GM12878 (cell line): ENCODE measurements at regions not wholly inside any gene's neighbourhood (a gene's known extent, or its start where the extent isn't known, plus 50 kb on each side); places are given as distances from the start of the nearest gene placed in this dataset.

Experiments
- ATAC-seq: fragments of 200-7000 bp; cut with Tn5 transposase; 3 replicates; pipeline ENCODE4 v1.9.1; 2020; ENCODE audit warnings: mild to moderate bottlenecking, moderate library complexity
- BruUV-seq: library from RNA; stranded (reverse); fragments of 400-500 nt; replicated peaks from 2 replicates; lab custom pipeline; 2021; lab: Mats Ljungman, UMichigan
- CTCF ChIA-PET: fragments of 300-600 bp; sonication (Branson Sonifier 250); formaldehyde crosslinking; extraction: SDS; loops from one replicate; lab custom pipeline; 2021; ENCODE audit warnings: inconsistent platforms; lab: Yijun Ruan, JAX
- POLR2A ChIA-PET: fragments of 350-600 bp; formaldehyde crosslinking; extraction: SDS; loops from one replicate; lab custom pipeline; 2021; ENCODE audit warnings: inconsistent platforms; lab: Charles Lee
- RAD21 ChIA-PET: fragments of 300-600 bp; sonication (Branson Sonifier 250); formaldehyde crosslinking; loops from one replicate; lab custom pipeline; 2023; ENCODE audit warnings: antibody characterized with exemption; ENCODE audit not compliant: unreplicated experiment; lab: Charles Lee
- SMC1A ChIA-PET: fragments of 300-600 bp; sonication (Branson Sonifier 250); formaldehyde crosslinking; loops from one replicate; lab custom pipeline; 2023; ENCODE audit not compliant: unreplicated experiment, uncharacterized antibody; lab: Charles Lee
- DNase-seq: peaks from one replicate; pipeline ENCODE4 v3.0.0-alpha.2; 2011; ENCODE audit warnings: low read depth, low spot score
- FAIRE-seq: peaks from 3 replicates; lab custom pipeline; 2011; peaks lifted over from hg19 to GRCh38; lab: Jason Lieb, UNC
- H2AFZ ChIP-seq: 2 replicates; pipeline ENCODE4 v1.6.0; 2011; ENCODE audit warnings: low read depth, low read length, control low read depth; ENCODE audit not compliant: control insufficient read depth
- H3K27ac ChIP-seq: 2 replicates; pipeline ENCODE4 v1.5.1; 2011; ENCODE audit warnings: control low read depth; ENCODE audit not compliant: control insufficient read depth, insufficient read depth
- H3K27me3 ChIP-seq, 2 experiments: replicated peaks in 1 of 2; 2 replicates each; pipeline versions ENCODE4 v1.6.0 to v1.6.1; 2011; ENCODE audit warnings: low read length in 1 of 2; ENCODE audit not compliant: control insufficient read depth in 2 of 2, insufficient read depth in 2 of 2
- H3K36me3 ChIP-seq, 2 experiments: 2 replicates each; pipeline ENCODE4 v1.5.1; 2011; ENCODE audit warnings: low read length in 1 of 2; ENCODE audit not compliant: control insufficient read depth in 2 of 2, insufficient read depth in 2 of 2
- H3K4me1 ChIP-seq: 2 replicates; pipeline ENCODE4 v1.6.1; 2011; ENCODE audit warnings: mild to moderate bottlenecking, low read length, moderate library complexity, mixed read lengths; ENCODE audit not compliant: control insufficient read depth, insufficient read depth
- H3K4me2 ChIP-seq: 2 replicates; pipeline ENCODE4 v1.6.0; 2011; ENCODE audit warnings: control low read depth; ENCODE audit not compliant: control insufficient read depth, insufficient read depth
- H3K4me3 ChIP-seq: fragments of 200-600 bp; sonication (generic); 2 replicates; pipeline ENCODE4 v1.5.1; 2016
- H3K79me2 ChIP-seq: 2 replicates; pipeline ENCODE4 v1.6.0; 2011; ENCODE audit warnings: low read length; ENCODE audit not compliant: control insufficient read depth, insufficient read depth
- H3K9ac ChIP-seq: 2 replicates; pipeline ENCODE4 v1.8.0; 2011; ENCODE audit warnings: low read length, control low read depth, mixed read lengths; ENCODE audit not compliant: control insufficient read depth, insufficient read depth
- H3K9me3 ChIP-seq: replicated peaks from 3 replicates; pipeline ENCODE4 v1.5.1; 2011; ENCODE audit warnings: mild to moderate bottlenecking, low read length; ENCODE audit not compliant: control insufficient read depth, insufficient read depth
- H4K20me1 ChIP-seq: 2 replicates; pipeline ENCODE4 v1.6.0; 2011; ENCODE audit not compliant: control insufficient read depth, insufficient read depth
- BACH1 ChIP-seq: fragments of 450-650 bp; IDR thresholded peaks from 2 replicates; pipeline ENCODE4 v1.6.1; 2017; ENCODE audit warnings: mild to moderate bottlenecking, borderline replicate concordance
- MEF2B ChIP-seq: fragments of 450-650 bp; IDR thresholded peaks from 2 replicates; pipeline ENCODE4 v1.6.1; 2018; ENCODE audit warnings: mild to moderate bottlenecking, moderate library complexity; ENCODE audit not compliant: partially characterized antibody, poor library complexity, severe bottlenecking
- NR2C1 ChIP-seq: fragments of 450-650 bp; IDR thresholded peaks from 2 replicates; pipeline ENCODE4 v1.6.1; 2017; ENCODE audit warnings: antibody characterized with exemption, mild to moderate bottlenecking, moderate library complexity
- ZNF207 ChIP-seq: fragments of 450-650 bp; IDR thresholded peaks from 2 replicates; pipeline ENCODE4 v1.6.1; 2014; ENCODE audit warnings: antibody characterized with exemption, mild to moderate bottlenecking, borderline replicate concordance
- ZNF217 ChIP-seq: fragments of 450-650 bp; IDR thresholded peaks from 2 replicates; pipeline ENCODE4 v1.6.1; 2017; ENCODE audit warnings: antibody characterized with exemption, mild to moderate bottlenecking
- WGBS: methylation state at CpG from one replicate; pipeline ENCODE4 v1.1.6; 2016; ENCODE audit warnings: low lambda C conversion rate; ENCODE audit not compliant: insufficient replicate concordance, insufficient coverage; ENCODE audit errors: missing lambda C conversion rate; 5-methylcytosine and 5-hydroxymethylcytosine counted together
- in situ Hi-C: fragments of 300-500 bp; cut with MboI; formaldehyde crosslinking; loops from 9 replicates; pipeline ENCODE4 v1.14.3; 2018; ENCODE audit warnings: mixed read lengths
- intact Hi-C: fragments of 100-400 bp; cut with micrococcal nuclease; formaldehyde crosslinking; loops from one replicate; pipeline ENCODE4 v1.14.2; 2022; ENCODE audit not compliant: unreplicated experiment
- TF ChIP-seq, protein P1 (sequence below): fragments of 450-650 bp; formaldehyde crosslinking; IDR thresholded peaks from 2 replicates; pipeline ENCODE4 v1.5.0; 2022; ENCODE audit warnings: mild to moderate bottlenecking, missing genetic modification characterization
- TF ChIP-seq, protein P2 (sequence below): fragments of 450-650 bp; IDR thresholded peaks from 2 replicates; pipeline ENCODE4 v1.6.1; 2017; ENCODE audit warnings: mild to moderate bottlenecking, moderate library complexity
- TF ChIP-seq, protein P3 (sequence below): fragments of 450-650 bp; conservative IDR thresholded peaks from 2 replicates; pipeline ENCODE4 v1.6.1; 2017; ENCODE audit warnings: mild to moderate bottlenecking, moderate library complexity

DNA sequence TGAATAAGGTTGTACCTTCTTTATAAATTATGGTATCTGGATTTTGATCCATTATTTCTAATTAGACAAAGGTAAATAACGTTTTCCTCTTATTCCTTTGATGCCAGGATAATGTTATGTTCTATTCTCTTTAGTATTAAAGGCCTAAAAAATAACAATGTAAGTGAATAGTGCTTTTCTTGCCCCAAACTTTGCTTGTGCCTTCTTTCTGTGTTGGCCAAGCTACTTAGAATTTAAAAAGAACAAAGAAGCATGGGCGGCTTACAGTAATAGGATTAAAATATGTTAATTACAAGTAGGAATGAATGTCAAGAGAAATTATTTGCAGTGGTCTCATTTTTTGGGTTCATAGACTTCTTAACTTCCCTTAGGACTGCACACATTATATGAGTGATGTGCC, 105.0 kb upstream of the FSIP2 start:
- intact Hi-C loops (no loop called here), in situ Hi-C loops (loop anchor here (25.0 kb wide), 1 partner anchor 829 kb away; no protein-coding TSS in a partner anchor)
- Histone ChIP-seq H3K27ac (no peak overlapping the region), H3K79me2 (no peaks in the 10 kb centered on the region)
- CTCF ChIA-PET = no interaction called here
- TF ChIP-seq NR2C1 (no peak), MEF2B (no peak), ZNF207 (no peak), BACH1 (no peak), ZNF217 (no peak)
- TF ChIP-seq, protein P1, sequence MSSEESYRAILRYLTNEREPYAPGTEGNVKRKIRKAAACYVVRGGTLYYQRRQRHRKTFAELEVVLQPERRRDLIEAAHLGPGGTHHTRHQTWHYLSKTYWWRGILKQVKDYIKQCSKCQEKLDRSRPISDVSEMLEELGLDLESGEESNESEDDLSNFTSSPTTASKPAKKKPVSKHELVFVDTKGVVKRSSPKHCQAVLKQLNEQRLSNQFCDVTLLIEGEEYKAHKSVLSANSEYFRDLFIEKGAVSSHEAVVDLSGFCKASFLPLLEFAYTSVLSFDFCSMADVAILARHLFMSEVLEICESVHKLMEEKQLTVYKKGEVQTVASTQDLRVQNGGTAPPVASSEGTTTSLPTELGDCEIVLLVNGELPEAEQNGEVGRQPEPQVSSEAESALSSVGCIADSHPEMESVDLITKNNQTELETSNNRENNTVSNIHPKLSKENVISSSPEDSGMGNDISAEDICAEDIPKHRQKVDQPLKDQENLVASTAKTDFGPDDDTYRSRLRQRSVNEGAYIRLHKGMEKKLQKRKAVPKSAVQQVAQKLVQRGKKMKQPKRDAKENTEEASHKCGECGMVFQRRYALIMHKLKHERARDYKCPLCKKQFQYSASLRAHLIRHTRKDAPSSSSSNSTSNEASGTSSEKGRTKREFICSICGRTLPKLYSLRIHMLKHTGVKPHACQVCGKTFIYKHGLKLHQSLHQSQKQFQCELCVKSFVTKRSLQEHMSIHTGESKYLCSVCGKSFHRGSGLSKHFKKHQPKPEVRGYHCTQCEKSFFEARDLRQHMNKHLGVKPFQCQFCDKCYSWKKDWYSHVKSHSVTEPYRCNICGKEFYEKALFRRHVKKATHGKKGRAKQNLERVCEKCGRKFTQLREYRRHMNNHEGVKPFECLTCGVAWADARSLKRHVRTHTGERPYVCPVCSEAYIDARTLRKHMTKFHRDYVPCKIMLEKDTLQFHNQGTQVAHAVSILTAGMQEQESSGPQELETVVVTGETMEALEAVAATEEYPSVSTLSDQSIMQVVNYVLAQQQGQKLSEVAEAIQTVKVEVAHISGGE (CRISPR knock-in tag) = no peak
- TF ChIP-seq, protein P2, sequence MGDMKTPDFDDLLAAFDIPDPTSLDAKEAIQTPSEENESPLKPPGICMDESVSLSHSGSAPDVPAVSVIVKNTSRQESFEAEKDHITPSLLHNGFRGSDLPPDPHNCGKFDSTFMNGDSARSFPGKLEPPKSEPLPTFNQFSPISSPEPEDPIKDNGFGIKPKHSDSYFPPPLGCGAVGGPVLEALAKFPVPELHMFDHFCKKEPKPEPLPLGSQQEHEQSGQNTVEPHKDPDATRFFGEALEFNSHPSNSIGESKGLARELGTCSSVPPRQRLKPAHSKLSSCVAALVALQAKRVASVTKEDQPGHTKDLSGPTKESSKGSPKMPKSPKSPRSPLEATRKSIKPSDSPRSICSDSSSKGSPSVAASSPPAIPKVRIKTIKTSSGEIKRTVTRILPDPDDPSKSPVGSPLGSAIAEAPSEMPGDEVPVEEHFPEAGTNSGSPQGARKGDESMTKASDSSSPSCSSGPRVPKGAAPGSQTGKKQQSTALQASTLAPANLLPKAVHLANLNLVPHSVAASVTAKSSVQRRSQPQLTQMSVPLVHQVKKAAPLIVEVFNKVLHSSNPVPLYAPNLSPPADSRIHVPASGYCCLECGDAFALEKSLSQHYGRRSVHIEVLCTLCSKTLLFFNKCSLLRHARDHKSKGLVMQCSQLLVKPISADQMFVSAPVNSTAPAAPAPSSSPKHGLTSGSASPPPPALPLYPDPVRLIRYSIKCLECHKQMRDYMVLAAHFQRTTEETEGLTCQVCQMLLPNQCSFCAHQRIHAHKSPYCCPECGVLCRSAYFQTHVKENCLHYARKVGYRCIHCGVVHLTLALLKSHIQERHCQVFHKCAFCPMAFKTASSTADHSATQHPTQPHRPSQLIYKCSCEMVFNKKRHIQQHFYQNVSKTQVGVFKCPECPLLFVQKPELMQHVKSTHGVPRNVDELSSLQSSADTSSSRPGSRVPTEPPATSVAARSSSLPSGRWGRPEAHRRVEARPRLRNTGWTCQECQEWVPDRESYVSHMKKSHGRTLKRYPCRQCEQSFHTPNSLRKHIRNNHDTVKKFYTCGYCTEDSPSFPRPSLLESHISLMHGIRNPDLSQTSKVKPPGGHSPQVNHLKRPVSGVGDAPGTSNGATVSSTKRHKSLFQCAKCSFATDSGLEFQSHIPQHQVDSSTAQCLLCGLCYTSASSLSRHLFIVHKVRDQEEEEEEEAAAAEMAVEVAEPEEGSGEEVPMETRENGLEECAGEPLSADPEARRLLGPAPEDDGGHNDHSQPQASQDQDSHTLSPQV = no peak
- TF ChIP-seq, protein P3, sequence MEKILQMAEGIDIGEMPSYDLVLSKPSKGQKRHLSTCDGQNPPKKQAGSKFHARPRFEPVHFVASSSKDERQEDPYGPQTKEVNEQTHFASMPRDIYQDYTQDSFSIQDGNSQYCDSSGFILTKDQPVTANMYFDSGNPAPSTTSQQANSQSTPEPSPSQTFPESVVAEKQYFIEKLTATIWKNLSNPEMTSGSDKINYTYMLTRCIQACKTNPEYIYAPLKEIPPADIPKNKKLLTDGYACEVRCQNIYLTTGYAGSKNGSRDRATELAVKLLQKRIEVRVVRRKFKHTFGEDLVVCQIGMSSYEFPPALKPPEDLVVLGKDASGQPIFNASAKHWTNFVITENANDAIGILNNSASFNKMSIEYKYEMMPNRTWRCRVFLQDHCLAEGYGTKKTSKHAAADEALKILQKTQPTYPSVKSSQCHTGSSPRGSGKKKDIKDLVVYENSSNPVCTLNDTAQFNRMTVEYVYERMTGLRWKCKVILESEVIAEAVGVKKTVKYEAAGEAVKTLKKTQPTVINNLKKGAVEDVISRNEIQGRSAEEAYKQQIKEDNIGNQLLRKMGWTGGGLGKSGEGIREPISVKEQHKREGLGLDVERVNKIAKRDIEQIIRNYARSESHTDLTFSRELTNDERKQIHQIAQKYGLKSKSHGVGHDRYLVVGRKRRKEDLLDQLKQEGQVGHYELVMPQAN = no peak
- TF ChIP-seq, all 136 proteins: peak for 0
- no peak for ATAC-seq
- DNase-seq = no peak
- Histone ChIP-seq H3K4me1 (no peaks in the 10 kb centered on the region), H4K20me1 (no peaks in the 10 kb centered on the region), H3K36me3 (no peaks in the 10 kb centered on the region), H3K4me2 (no peak overlapping the region), H3K4me3 (no peak overlapping the region), H2AFZ (no peak overlapping the region), H3K9me3 (no peaks in the 10 kb centered on the region), H3K9ac (no peak overlapping the region), H3K27me3 (no peaks in the 10 kb centered on the region)
- ChIA-PET RAD21 (no interaction called here), POLR2A (no interaction called here), SMC1A (no interaction called here)
- no peak for FAIRE-seq
- BruUV-seq = no TSS peak
- 15% methylated on average over 2 of the region's 2 CpGs for WGBS
